ENCODE measurements at regions not wholly inside any gene's neighbourhood (a gene's known extent, or its start where the extent isn't known, plus 50 kb on each side); places are given as distances from the start of the nearest gene placed in this dataset.

- H3K4me1 ChIP-seq (ENCODE audit: control insufficient read depth, insufficient read depth, low read length): no peaks in the 10 kb centered on the region
- TF ChIP-seq POLR2AphosphoS5 (IDR thresholded peaks at IDR 0.05; ENCODE audit: low read depth, low read length) (no peak), CTCF (IDR thresholded peaks at IDR 0.05) (no peak), SIN3A (IDR thresholded peaks at IDR 0.05; ENCODE audit: borderline replicate concordance, insufficient read depth, low read depth, low read length) (no peak), TCF7L2 (IDR thresholded peaks at IDR 0.05; ENCODE audit: low read depth, low read length) (no peak), REST (IDR thresholded peaks at IDR 0.05; ENCODE audit: insufficient read depth in 1 of 2, low read depth in 2 of 2, low read length in 1 of 2) (no peak)
- no peaks in the 10 kb centered on the region for H3K9me3 ChIP-seq (ENCODE audit: control insufficient read depth, insufficient read depth, low read depth, low read length)
- ChIA-PET POLR2A (no interaction called here), CTCF (no interaction called here)
- no peak for DNase-seq (ENCODE audit: low read depth, low spot score)
- no peak overlapping the region for H3K4me3 ChIP-seq (ENCODE audit: low read depth in 2 of 2, low read length in 2 of 2)
- no TSS peak for BruUV-seq (replicated peaks)
- no peaks in the 10 kb centered on the region for H3K36me3 ChIP-seq (ENCODE audit: control insufficient read depth, insufficient read depth, low read length)
- H3K27ac ChIP-seq (ENCODE audit: low read length): no peak overlapping the region
- in situ Hi-C loops (cut with HindIII; ENCODE audit: low pct_unique_long_range_greater_than_20kb, low sequenced_read_pairs) (no loop called here), intact Hi-C loops (cut with micrococcal nuclease; ENCODE audit: unreplicated experiment) (no loop called here)
- no peaks in the 10 kb centered on the region for H3K27me3 ChIP-seq (ENCODE audit: control insufficient read depth, insufficient read depth, low read length)
- ATAC-seq: no peak
Observed at GRCh38 chr2:49379406-49379805, 225.1 kb upstream of the FSHR start.

GRCh38 chr2:49371128-49371701, 216.9 kb upstream of the FSHR start:
- TF ChIP-seq POLR2AphosphoS5 (IDR thresholded peaks at IDR 0.05; ENCODE audit: low read depth, low read length) (no peak), CTCF (IDR thresholded peaks at IDR 0.05) (no peak), SIN3A (IDR thresholded peaks at IDR 0.05; ENCODE audit: borderline replicate concordance, insufficient read depth, low read depth, low read length) (no peak), REST (IDR thresholded peaks at IDR 0.05; ENCODE audit: insufficient read depth in 1 of 2, low read depth in 2 of 2, low read length in 1 of 2) (no peak), TCF7L2 (IDR thresholded peaks at IDR 0.05; ENCODE audit: low read depth, low read length) (no peak)
- in situ Hi-C loops (cut with HindIII; ENCODE audit: low pct_unique_long_range_greater_than_20kb, low sequenced_read_pairs): no loop called here
- no peak for DNase-seq (ENCODE audit: low read depth, low spot score)
- CTCF ChIA-PET: no interaction called here
- intact Hi-C loops (cut with micrococcal nuclease; ENCODE audit: unreplicated experiment): no loop called here
- Histone ChIP-seq H3K27me3 (ENCODE audit: control insufficient read depth, insufficient read depth, low read length) (no peaks in the 10 kb centered on the region), H3K4me1 (ENCODE audit: control insufficient read depth, insufficient read depth, low read length) (no peaks in the 10 kb centered on the region), H3K4me3 (ENCODE audit: low read depth in 2 of 2, low read length in 2 of 2) (no peak overlapping the region), H3K27ac (ENCODE audit: low read length) (no peak overlapping the region), H3K36me3 (ENCODE audit: control insufficient read depth, insufficient read depth, low read length) (no peaks in the 10 kb centered on the region), H3K9me3 (ENCODE audit: control insufficient read depth, insufficient read depth, low read depth, low read length) (no peaks in the 10 kb centered on the region)
- POLR2A ChIA-PET: no interaction called here
- ATAC-seq: no peak
- BruUV-seq (replicated peaks): no TSS peak

Data from Panc1 (cell line).